RWPE1 (cell line): ENCODE measurements at regions not wholly inside any gene's neighbourhood (a gene's known extent, or its start where the extent isn't known, plus 50 kb on each side); places are given as distances from the start of the nearest gene placed in this dataset.
"Not testable (repeated sequence)": the region's sequence is repeated elsewhere in the genome, so short reads cannot be mapped to it uniquely, and the experiment has no call there.

Experiments used
- CTCF ChIA-PET: fragments of 350-600 bp; sonication (Branson Sonifier 250); formaldehyde crosslinking; extraction: SDS; loops from one replicate; lab custom pipeline; 2021; lab: Yijun Ruan, JAX
- POLR2A ChIA-PET: fragments of 400-600 bp; formaldehyde crosslinking; extraction: SDS; loops from one replicate; lab custom pipeline; 2020; ENCODE audit warnings: antibody characterized with exemption; ENCODE audit not compliant: low non-redundant PET; lab: Yijun Ruan, JAX
- DNase-seq: peaks from one replicate; pipeline ENCODE4 v3.0.0; 2012; ENCODE audit warnings: low spot score
- H3K27ac ChIP-seq: fragments of 450-650 bp; 2 replicates; pipeline ENCODE4 v1.5.1; 2017
- TF ChIP-seq, protein P1 (sequence below): fragments of 450-650 bp; conservative IDR thresholded peaks from 2 replicates; pipeline ENCODE4 v1.5.1; 2017; ENCODE audit warnings: low read depth, mild to moderate bottlenecking

DNA sequence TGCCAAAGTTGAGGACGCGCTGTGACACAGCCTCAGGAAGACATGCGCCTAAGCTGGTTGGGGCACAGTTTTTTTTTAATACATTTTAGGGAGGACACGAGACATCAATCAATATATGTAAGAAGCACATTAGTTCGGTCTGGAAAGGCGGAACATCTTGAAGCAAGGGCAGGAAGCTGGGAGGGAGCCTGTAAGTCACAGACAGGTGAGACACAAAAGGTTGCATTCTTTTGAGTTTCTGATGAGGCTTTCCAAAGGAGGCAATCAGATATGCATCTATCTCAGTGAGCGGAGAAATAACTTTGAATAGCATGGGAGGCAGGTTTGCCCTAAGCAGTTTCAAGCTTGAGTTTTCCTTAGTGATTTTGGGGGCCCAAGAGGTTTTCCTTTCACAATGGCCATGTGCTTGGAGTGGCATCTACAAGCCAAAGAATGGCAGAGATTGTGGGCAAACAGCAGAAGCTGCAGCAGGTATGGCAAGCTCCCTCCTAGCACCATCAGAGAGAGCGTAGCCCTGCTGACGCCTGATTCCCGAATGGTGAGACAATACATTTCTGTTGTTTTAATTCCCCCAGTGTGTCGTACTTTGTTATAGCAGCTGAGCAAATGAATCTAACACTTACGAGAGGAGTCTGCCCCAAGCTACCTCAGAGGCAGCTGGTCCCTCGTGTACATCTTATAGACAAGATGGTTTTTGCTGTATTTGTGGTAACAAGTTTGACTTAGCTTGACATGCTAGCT, 99.5 kb upstream of the TMTC4 start:
- TF ChIP-seq, protein P1, sequence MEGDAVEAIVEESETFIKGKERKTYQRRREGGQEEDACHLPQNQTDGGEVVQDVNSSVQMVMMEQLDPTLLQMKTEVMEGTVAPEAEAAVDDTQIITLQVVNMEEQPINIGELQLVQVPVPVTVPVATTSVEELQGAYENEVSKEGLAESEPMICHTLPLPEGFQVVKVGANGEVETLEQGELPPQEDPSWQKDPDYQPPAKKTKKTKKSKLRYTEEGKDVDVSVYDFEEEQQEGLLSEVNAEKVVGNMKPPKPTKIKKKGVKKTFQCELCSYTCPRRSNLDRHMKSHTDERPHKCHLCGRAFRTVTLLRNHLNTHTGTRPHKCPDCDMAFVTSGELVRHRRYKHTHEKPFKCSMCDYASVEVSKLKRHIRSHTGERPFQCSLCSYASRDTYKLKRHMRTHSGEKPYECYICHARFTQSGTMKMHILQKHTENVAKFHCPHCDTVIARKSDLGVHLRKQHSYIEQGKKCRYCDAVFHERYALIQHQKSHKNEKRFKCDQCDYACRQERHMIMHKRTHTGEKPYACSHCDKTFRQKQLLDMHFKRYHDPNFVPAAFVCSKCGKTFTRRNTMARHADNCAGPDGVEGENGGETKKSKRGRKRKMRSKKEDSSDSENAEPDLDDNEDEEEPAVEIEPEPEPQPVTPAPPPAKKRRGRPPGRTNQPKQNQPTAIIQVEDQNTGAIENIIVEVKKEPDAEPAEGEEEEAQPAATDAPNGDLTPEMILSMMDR, result no peak
- ChIA-PET CTCF (interaction anchor here (0.6 to 0.7 kb wide), 2 partner anchors 25 to 1118 kb away, joined by 3 read pairs; no protein-coding TSS in a partner anchor), POLR2A (no interaction called here)
- H3K27ac ChIP-seq, result no peak overlapping the region
- no peak for DNase-seq

DNA sequence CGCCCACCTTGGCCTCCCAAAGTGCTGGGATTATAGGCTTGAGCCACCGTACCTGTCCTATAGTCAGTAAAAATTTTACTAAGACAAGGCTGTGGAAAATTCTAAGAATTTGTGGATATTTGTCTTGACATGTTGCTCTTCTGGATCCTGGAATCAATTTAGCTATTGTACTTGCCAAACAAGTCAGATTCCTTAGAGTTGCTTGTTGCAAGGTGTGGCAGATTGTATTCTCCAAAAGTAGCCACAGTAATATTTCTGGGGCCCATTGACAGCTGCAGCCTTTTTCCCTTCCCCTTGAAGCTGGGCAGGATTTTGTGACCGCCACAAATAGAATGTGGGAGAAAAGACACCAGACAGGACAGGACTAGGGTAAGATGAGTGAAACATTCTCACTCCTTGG, 98.8 kb upstream of the TMTC4 start:
- ChIA-PET POLR2A (no interaction called here), CTCF (no interaction called here)
- H3K27ac ChIP-seq, result no peak overlapping the region
- TF ChIP-seq, protein P1, result no peak
- DNase-seq, result peak; percentile 38

DNA sequence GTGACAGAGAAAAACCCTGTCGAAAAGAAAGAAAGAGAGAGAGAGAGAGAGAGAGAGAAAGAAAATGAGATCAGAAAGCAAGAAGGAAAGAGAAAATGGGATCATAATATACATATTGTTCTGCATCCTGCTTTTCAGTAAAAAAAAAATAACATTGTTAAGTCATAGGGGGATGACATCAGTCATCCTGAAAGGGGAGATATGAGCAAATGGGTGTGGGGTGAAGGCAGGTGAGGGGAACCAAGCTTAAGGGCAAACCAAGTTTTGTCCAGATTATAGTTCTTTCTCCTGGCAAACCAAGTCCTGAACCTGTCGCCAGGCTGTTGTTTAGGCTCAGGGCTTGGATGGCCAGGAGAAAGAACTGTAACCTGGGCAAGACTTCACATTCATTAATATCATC, 92.6 kb upstream of the TMTC4 start:
- ChIA-PET CTCF (no interaction called here), POLR2A (no interaction called here)
- no peak overlapping the region for H3K27ac ChIP-seq
- TF ChIP-seq, protein P1, result no peak
- DNase-seq, result no peak

DNA sequence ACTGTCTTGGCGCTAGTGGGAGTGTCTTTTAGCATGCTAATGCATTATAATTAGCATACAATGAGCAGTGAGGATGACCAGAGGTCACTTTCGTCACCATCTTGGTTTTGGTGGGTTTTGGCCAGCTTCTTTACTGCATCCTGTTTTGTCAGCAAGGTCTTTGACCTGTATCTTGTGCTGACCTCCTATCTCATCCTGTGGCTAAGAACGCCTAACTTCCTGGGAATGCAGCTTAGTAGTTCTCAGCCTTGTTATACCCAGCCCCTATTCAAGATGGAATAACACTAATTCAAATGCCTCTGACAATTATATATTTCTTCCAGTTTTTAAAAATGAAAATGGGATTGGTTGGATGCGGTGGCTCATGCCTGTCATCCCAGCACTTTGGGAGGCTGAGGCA, 92.0 kb upstream of the TMTC4 start:
- CTCF ChIA-PET, H3K27ac ChIP-seq, DNase-seq, POLR2A ChIA-PET: not testable (repeated sequence)

DNA sequence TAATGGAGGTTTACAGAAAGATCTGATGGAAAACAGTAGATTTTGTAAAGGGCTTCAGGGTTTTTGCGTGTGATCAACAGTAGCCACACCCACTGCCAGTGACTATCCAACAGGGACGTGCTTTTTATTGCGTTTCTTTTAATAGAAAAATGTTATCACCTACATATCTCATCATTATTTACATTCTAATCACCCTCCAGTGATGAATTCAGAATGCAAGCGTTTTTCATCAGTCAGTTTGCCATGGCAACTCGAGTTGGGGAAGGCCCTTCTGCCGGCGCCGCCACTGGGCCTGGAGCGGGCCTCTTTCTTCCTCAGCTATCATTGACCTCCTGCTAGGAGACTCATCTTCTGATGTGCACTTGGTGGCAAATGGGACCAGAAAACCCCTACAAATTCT, 90.3 kb upstream of the TMTC4 start:
- ChIA-PET CTCF (interaction anchor here (0.7 kb wide), 1 partner anchor 267 kb away, joined by 3 read pairs; no protein-coding TSS in a partner anchor), POLR2A (no interaction called here)
- no peak for DNase-seq
- H3K27ac ChIP-seq, result no peak overlapping the region
- TF ChIP-seq, protein P1, result no peak

DNA sequence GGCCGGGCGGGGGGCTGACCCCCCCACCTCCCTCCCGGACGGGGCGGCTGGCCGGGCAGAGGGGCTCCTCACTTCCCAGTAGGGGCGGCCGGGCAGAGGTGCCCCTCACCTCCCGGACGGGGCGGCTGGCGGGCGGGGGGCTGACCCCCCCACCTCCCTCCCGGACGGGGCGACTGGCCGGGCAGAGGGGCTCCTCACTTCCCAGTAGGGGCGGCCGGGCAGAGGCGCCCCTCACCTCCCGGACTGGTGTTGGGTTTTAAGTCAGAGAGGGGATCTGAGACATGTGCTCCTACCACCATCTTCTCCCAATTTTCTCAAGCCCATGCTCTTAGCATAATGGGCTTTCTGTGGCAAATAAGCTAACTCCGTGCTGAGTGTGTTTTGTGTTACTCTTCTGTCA, 87.5 kb upstream of the TMTC4 start:
- CTCF ChIA-PET, H3K27ac ChIP-seq, POLR2A ChIA-PET, DNase-seq: not testable (repeated sequence)

DNA sequence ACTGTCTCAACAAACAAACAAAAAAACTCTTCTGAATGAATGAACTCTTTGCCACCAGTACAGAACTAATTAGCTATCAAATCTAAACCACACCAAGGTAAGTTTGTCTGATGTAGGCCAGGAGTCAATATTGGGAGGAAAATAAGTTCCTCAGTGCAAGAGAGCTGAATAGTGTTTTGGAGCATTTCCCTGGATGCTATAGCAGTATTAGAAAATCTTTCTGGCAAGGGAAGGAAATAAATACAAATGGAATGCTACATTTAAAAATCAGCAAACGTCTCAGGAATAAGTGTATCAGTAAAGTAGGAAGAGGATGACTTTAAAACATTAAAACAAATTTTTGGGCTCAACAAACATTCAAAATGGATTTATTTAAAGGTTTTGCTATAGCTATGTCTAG, 81.3 kb upstream of the TMTC4 start:
- ChIA-PET CTCF (no interaction called here), POLR2A (no interaction called here)
- DNase-seq, result no peak
- no peak overlapping the region for H3K27ac ChIP-seq
- TF ChIP-seq, protein P1, result no peak
